HEK293T (cell line): ENCODE measurements at regions not wholly inside any gene's neighbourhood (a gene's known extent, or its start where the extent isn't known, plus 50 kb on each side); places are given as distances from the start of the nearest gene placed in this dataset.

Source experiments
- BHLHE40 ChIP-seq: fragments of 450-650 bp; IDR thresholded peaks from 2 replicates; pipeline ENCODE4 v1.6.1; 2016; ENCODE audit warnings: mild to moderate bottlenecking, moderate library complexity, borderline replicate concordance
- LEF1 ChIP-seq: fragments of 450-650 bp; IDR thresholded peaks from 2 replicates; pipeline ENCODE4 v1.6.1; 2017; ENCODE audit warnings: mild to moderate bottlenecking, borderline replicate concordance
- SUZ12 ChIP-seq: fragments of 450-650 bp; IDR thresholded peaks from 2 replicates; pipeline ENCODE4 v1.6.1; 2016; ENCODE audit warnings: mild to moderate bottlenecking
- ZNF384 ChIP-seq: fragments of 450-650 bp; IDR thresholded peaks from 2 replicates; pipeline ENCODE4 v1.6.1; 2016

- TF ChIP-seq SUZ12 (no peak), ZNF384 (no peak), BHLHE40 (no peak), LEF1 (no peak)
Observed at GRCh38 chr11:25339281-25339680, 842.4 kb downstream of the LUZP2 start.
